LNCaP clone FGC (cell line): ENCODE measurements at regions not wholly inside any gene's neighbourhood (a gene's known extent, or its start where the extent isn't known, plus 50 kb on each side); places are given as distances from the start of the nearest gene placed in this dataset.

Source experiments
- DNase-seq: peaks from one replicate; pipeline ENCODE4 v3.0.0-alpha.2; 2011; ENCODE audit warnings: low read depth
- H3K4me3 ChIP-seq: 2 replicates; pipeline ENCODE4 v1.5.1; 2011; ENCODE audit warnings: mild to moderate bottlenecking, low read depth, low read length, control low read depth
- TF ChIP-seq, protein P1 (sequence below): IDR thresholded peaks from 2 replicates; pipeline ENCODE4 v1.5.1; 2012; ENCODE audit warnings: mild to moderate bottlenecking; ENCODE audit not compliant: control insufficient read depth, insufficient read depth; ENCODE audit errors: extremely low read depth

DNA sequence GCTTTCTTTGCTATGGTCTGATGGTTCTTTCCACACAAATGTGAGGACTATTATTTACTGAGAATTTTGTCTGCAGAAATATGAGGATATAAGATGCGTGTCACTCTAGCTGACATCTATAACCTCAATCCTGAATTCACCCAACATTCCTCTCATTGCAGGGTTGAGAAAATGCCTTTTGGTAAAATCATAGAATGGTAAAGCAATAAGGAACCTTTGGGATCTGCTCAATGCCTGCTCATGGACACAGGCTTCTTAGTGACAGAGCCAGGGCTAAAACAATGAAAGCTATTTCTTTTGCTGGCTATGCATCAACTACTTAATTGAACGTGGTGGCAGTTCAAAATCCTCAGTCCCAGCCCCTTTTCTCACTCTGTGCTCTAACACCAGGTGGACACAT, 199.6 kb downstream of the GAS1 start:
- no peak for DNase-seq
- TF ChIP-seq, protein P1, sequence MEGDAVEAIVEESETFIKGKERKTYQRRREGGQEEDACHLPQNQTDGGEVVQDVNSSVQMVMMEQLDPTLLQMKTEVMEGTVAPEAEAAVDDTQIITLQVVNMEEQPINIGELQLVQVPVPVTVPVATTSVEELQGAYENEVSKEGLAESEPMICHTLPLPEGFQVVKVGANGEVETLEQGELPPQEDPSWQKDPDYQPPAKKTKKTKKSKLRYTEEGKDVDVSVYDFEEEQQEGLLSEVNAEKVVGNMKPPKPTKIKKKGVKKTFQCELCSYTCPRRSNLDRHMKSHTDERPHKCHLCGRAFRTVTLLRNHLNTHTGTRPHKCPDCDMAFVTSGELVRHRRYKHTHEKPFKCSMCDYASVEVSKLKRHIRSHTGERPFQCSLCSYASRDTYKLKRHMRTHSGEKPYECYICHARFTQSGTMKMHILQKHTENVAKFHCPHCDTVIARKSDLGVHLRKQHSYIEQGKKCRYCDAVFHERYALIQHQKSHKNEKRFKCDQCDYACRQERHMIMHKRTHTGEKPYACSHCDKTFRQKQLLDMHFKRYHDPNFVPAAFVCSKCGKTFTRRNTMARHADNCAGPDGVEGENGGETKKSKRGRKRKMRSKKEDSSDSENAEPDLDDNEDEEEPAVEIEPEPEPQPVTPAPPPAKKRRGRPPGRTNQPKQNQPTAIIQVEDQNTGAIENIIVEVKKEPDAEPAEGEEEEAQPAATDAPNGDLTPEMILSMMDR = no peak
- no peak overlapping the region for H3K4me3 ChIP-seq

GRCh38 chr9:86741311-86742208, 205.7 kb downstream of the GAS1 start:
- no peak overlapping the region for H3K4me3 ChIP-seq
- DNase-seq = no peak
- TF ChIP-seq, protein P1 = no peak

DNA sequence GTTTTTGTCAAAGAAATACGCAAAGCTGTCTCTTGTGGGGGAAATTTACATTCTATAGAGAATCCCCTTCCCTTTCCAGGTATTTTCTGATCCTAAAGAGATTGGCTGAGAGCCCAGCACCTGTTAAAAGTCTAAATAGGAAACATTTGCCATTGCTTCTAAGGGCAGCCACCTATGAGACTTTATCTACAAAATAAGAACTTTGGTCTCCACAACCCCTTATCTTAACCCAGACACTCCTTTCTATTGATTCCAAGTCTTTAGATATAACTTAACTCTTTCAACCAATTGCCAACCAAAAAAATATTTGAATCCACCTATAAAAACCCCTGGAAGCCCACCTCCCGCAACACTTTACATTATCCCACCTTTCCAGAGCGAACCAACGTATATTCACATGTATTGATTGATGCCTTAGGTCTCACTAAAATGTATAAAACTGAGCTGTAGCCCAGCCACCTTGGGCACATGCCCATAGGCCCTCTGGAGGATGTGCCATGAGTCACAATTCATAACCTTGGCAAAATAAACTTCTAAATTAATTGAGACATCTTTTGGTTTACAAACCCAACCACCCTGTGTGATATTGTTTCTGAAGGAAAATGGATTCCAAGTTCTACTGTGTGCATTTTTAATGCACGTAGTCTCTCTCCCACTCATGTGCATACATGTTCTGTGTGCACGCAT, 211.4 kb downstream of the GAS1 start:
- H3K4me3 ChIP-seq = no peak overlapping the region
- TF ChIP-seq, protein P1 = no peak
- no peak for DNase-seq

- TF ChIP-seq, protein P1 = no peak
- H3K4me3 ChIP-seq = no peak overlapping the region
- DNase-seq = no peak
Observed at GRCh38 chr9:86734771-86735170, 212.5 kb downstream of the GAS1 start.

GRCh38 chr9:86733929-86734328, 213.4 kb downstream of the GAS1 start:
- no peak overlapping the region for H3K4me3 ChIP-seq
- TF ChIP-seq, protein P1 = no peak
- no peak for DNase-seq

DNA sequence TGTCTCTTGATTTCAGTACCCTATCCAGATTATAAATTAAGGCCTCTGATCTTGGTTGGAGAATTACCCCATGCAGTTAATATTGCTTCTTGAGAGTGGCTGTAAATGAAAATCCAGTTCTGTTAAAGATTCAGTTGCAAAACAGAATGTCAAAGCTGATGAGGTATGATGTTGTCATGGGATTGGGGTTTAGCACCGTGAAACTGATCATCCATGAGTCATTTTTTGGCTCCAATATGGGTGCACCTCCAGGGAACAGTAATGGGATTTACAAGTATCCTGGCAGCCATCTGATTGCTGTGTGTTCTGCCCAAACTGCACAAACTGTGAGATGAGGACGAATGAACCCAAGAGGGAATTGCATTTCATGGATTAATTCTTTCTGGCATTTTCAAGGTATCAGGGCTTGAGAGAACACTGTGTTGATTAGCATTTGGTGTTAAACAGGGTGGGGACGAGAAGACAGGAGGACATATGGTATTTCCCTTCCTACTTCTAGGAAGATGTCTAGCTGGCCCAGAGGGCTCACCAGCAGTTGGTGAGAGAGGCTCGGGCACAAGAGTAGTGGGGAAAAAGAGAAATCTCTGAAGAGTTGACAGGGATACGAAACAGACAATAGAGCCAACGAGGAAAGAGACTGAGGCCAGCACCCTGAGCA, 214.7 kb downstream of the GAS1 start:
- H3K4me3 ChIP-seq = no peak overlapping the region
- TF ChIP-seq, protein P1 = no peak
- DNase-seq = no peak
